Spleen (tissue), 7 donors: ENCODE measurements at regions not wholly inside any gene's neighbourhood (a gene's known extent, or its start where the extent isn't known, plus 50 kb on each side); places are given as distances from the start of the nearest gene placed in this dataset.

Source experiments
- CTCF ChIP-seq, 11 experiments: fragments of 200-600 bp in 7 of 11; fragments of 450-650 bp in 4 of 11; sonication (generic) in 4 of 11; IDR thresholded peaks in 8 of 11; conservative IDR thresholded peaks in 3 of 11; 1 replicate in 7 of 11; 2 replicates in 4 of 11; pipeline versions ENCODE4 v1.4.0 to v1.8.0; 2016 to 2021; ENCODE audit warnings: antibody characterized with exemption in 11 of 11, inconsistent platforms in 4 of 11, mild to moderate bottlenecking in 1 of 11
- POLR2A ChIP-seq, 3 donors: fragments of 450-650 bp; IDR thresholded peaks; one replicate each; pipeline ENCODE4 v1.5.1; 2017; ENCODE audit warnings: antibody characterized with exemption in 3 of 3, mild to moderate bottlenecking in 1 of 3
- donor health status: DM: no; HTN: no; CAD: no; lungs with moderate emphysema.
- donor health status: DM: no; HTN: no; CAD: no.
- donor health status: DM: no; HTN: no; CAD: no.

- no peak for TF ChIP-seq CTCF (IDR thresholded peaks at IDR 0.05 in 8 of 11, conservative IDR thresholded peaks at IDR 0.05 in 3 of 11)
- no peak for TF ChIP-seq POLR2A (IDR thresholded peaks at IDR 0.05)
Measured at GRCh38 chr6:71726121-71726520, 160.2 kb upstream of the RIMS1 start.
